ENCODE measurements at regions not wholly inside any gene's neighbourhood (a gene's known extent, or its start where the extent isn't known, plus 50 kb on each side); places are given as distances from the start of the nearest gene placed in this dataset.

- Mint-ChIP-seq H3K36me3 (ENCODE audit: insufficient read depth in 1 of 3, low read depth in 3 of 3) (peaks cover 0 to 9% (median 5%) of the 10 kb centered on the region in 3 experiments; a peak in 4 of 7 replicates), H3K4me3 (no peak overlapping the region), H3K27ac (no peak overlapping the region), H3K4me1 (peaks cover 39 to 41% of the 10 kb centered on the region in 2 experiments), H3K27me3 (ENCODE audit: low read depth) (peaks cover 3% of the 10 kb centered on the region), H3K9me3 (peaks cover 0 to 2% of the 10 kb centered on the region in 2 experiments; a peak in 3 of 5 replicates)
- H2BK120ac ChIP-seq (ENCODE audit: low read depth, low read length, poor library complexity, severe bottlenecking), result no peak overlapping the region
- H3K9me3 ChIP-seq (ENCODE audit: control insufficient read depth, low read depth, low read length), result no peaks in the 10 kb centered on the region
- no peak overlapping the region for H2BK12ac ChIP-seq (ENCODE audit: insufficient read length, low read depth, low read length)
- no peak overlapping the region for H3K9ac ChIP-seq (ENCODE audit: extremely low read depth, insufficient read length, low read length)
- no peaks in the 10 kb centered on the region for H3K79me1 ChIP-seq (ENCODE audit: insufficient read depth, low read depth, low read length, poor library complexity, severe bottlenecking)
- no peak overlapping the region for H4K91ac ChIP-seq (ENCODE audit: insufficient read length, low read depth, low read length)
- TF ChIP-seq CTCF (conservative IDR thresholded peaks at IDR 0.05), result no peak
- H3K23ac ChIP-seq (ENCODE audit: insufficient read length, low read depth, low read length), result no peak overlapping the region
- no peak overlapping the region for H2BK5ac ChIP-seq (ENCODE audit: insufficient read length, low read length)
- no peaks in the 10 kb centered on the region for H3K23me2 ChIP-seq (ENCODE audit: insufficient read length, low read depth, low read length, poor library complexity, severe bottlenecking)
- H3K18ac ChIP-seq (ENCODE audit: insufficient read length, low read depth, low read length), result no peak overlapping the region
- no peak overlapping the region for H2BK15ac ChIP-seq (ENCODE audit: low read depth, low read length)
- no peak overlapping the region for H4K5ac ChIP-seq (ENCODE audit: insufficient read length, low read depth, low read length)
- H3T11ph ChIP-seq (ENCODE audit: low read length), result no peak overlapping the region
- H2AFZ ChIP-seq (ENCODE audit: low read length), result no peak overlapping the region
- no peak overlapping the region for H3K4me2 ChIP-seq (ENCODE audit: insufficient read depth, insufficient read length, low read length)
- no peak overlapping the region for H3K27ac ChIP-seq (ENCODE audit: insufficient read length, low read depth, low read length)
- no peak for DNase-seq
- H3K27me3 ChIP-seq (ENCODE audit: insufficient read depth, low read length), result no peaks in the 10 kb centered on the region
- no peaks in the 10 kb centered on the region for H3K79me2 ChIP-seq (ENCODE audit: insufficient read depth, low read length)
- no peak overlapping the region for H2AK5ac ChIP-seq (ENCODE audit: insufficient read length, low read length)
- no peak overlapping the region for H2BK20ac ChIP-seq (ENCODE audit: low read depth, low read length, poor library complexity, severe bottlenecking)
- H3K4me1 ChIP-seq (ENCODE audit: insufficient read depth, low read length), result no peaks in the 10 kb centered on the region
- no peak overlapping the region for H3K4ac ChIP-seq (ENCODE audit: low read depth, low read length)
- no peak overlapping the region for H4K8ac ChIP-seq (replicated peaks; ENCODE audit: insufficient read length, low read depth, low read length)
- WGBS (ENCODE audit: extremely low coverage, insufficient read length, low lambda C conversion rate), result no CpG with 5 or more reads among the region's 1 CpG
- no peaks in the 10 kb centered on the region for H4K20me1 ChIP-seq (ENCODE audit: control insufficient read depth, insufficient read depth, insufficient read length)
- H3K56ac ChIP-seq (ENCODE audit: insufficient read length, low read depth, low read length), result no peak overlapping the region
- no peak overlapping the region for H3K14ac ChIP-seq (ENCODE audit: insufficient read depth, low read length)
Measured at GRCh38 chr5:162272417-162272816, 204.8 kb downstream of the GABRG2 start.
